T-helper 2 cell (primary cell): ENCODE measurements at regions not wholly inside any gene's neighbourhood (a gene's known extent, or its start where the extent isn't known, plus 50 kb on each side); places are given as distances from the start of the nearest gene placed in this dataset.

Experiments used
- DNase-seq, 5 experiments: peaks; one replicate each; pipeline versions ENCODE4 v3.0.0 to v3.0.0-alpha.2; 2012 to 2022

GRCh38 chr12:124726596-124727263 is 136.9 kb downstream of the SCARB1 start:
- DNase-seq = no peak

GRCh38 chr12:124725597-124726237 is 137.9 kb downstream of the SCARB1 start:
- DNase-seq = no peak

GRCh38 chr12:124725099-124725498 is 138.6 kb downstream of the SCARB1 start:
- no peak for DNase-seq

GRCh38 chr12:124722878-124723277 is 140.8 kb downstream of the SCARB1 start:
- no peak for DNase-seq

- no peak for DNase-seq
Measured at GRCh38 chr12:124721501-124722162, 142.0 kb downstream of the SCARB1 start.

GRCh38 chr12:124720681-124721500 is 142.8 kb downstream of the SCARB1 start:
- no peak for DNase-seq

- DNase-seq = no peak
Measured at GRCh38 chr12:124720004-124720680, 143.5 kb downstream of the SCARB1 start.

- DNase-seq = no peak
Measured at GRCh38 chr12:124719231-124719630, 144.4 kb downstream of the SCARB1 start.

- no peak for DNase-seq
Measured at GRCh38 chr12:124718458-124718857, 145.2 kb downstream of the SCARB1 start.

- no peak for DNase-seq
Measured at GRCh38 chr12:124718036-124718435, 145.6 kb downstream of the SCARB1 start.

- DNase-seq = no peak
Measured at GRCh38 chr12:124717318-124717717, 146.3 kb downstream of the SCARB1 start.

- DNase-seq = no peak
Measured at GRCh38 chr12:124716208-124717130, 147.2 kb downstream of the SCARB1 start.

GRCh38 chr12:124715121-124715990 is 147.9 kb upstream of the NCOR2 start:
- no peak for DNase-seq

GRCh38 chr12:124713436-124714082 is 146.1 kb upstream of the NCOR2 start:
- peak in 3 of 5 experiments; percentile 27 to 92 (median 27) for DNase-seq

GRCh38 chr12:124713041-124713435 is 145.6 kb upstream of the NCOR2 start:
- peak in 1 of 5 experiments; percentile 16 for DNase-seq

GRCh38 chr12:124711344-124711743 is 143.9 kb upstream of the NCOR2 start:
- DNase-seq = no peak

GRCh38 chr12:124709722-124710687 is 142.6 kb upstream of the NCOR2 start:
- no peak for DNase-seq

GRCh38 chr12:124707316-124707715 is 139.9 kb upstream of the NCOR2 start:
- no peak for DNase-seq

GRCh38 chr12:124706363-124706762 is 139.0 kb upstream of the NCOR2 start:
- DNase-seq = no peak
